ENCODE measurements at regions not wholly inside any gene's neighbourhood (a gene's known extent, or its start where the extent isn't known, plus 50 kb on each side); places are given as distances from the start of the nearest gene placed in this dataset.

DNA sequence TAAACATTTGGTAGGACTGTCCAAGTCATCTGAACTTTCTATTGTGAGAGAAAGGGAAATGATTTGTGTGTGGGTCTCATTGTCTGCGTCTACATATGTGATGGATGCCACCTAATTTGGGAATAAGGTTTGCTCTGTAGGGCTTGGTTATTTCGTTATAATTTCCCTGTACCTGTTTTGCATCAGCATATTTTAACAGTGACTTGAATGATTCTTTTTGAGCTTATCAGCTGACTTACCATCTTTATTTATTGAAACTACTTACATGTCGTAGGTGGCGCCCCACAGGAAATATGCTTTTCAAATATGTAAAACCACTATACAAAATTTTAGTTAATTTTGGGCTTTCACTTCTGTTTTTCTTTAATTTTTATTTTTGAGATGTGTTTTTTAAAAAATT, 56.5 kb upstream of the BCAT1 start:
- no peak for DNase-seq (ENCODE audit: low read depth)

DNA sequence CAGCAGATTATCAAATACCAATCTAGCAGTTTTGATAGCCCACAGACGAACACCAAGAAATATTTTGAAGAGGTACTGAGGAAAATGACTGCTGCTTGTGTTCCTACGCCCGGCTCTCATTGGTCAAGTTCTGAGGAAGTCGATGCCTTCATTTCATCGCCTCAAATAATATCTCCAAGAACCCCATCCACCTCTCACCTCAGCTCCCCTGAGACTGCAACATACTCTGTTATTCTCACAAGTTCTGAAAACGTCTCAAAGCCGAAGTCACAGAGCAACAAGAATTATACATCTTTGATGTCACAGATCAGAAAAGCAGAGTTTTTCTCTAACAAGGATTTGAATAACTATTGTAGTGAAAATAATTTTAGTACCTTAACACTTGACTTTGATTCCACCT, 55.5 kb upstream of the BCAT1 start:
- no peak for DNase-seq (ENCODE audit: low read depth)

DNA sequence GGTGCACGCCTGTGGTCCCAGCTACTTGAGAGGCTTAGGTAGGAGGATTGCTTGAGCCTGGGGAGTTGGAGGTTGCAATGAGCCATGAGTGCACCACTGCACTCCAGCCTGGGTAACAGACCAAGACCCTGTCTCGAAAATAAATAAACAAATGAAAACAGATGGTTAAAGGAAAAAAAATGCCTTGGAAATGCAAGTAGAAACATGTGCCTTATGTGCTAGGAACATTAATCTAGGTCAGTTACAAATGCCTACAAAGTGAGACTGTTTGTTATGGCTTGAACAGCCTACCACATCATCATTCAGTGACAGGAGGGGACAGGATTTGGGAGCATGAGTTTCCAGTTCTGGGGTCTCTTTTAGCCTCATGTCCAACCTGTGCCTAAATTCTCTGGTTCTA, 52.4 kb upstream of the BCAT1 start:
- no peak for DNase-seq (ENCODE audit: low read depth)

All from activated gamma-delta T cell treated with anti-CD3 and anti-CD28 coated beads, Interleukin-2, amount 50 U/mL, for 16 hours (primary cell).